Glutamatergic neuron (in vitro differentiated cells): ENCODE measurements at regions not wholly inside any gene's neighbourhood (a gene's known extent, or its start where the extent isn't known, plus 50 kb on each side); places are given as distances from the start of the nearest gene placed in this dataset.
"Not testable (repeated sequence)": the region's sequence is repeated elsewhere in the genome, so short reads cannot be mapped to it uniquely, and the experiment has no call there.

ENCODE experiments used
- DNase-seq: peaks from one replicate; pipeline ENCODE4 v3.0.0; 2022
- H3K27ac Mint-ChIP-seq: one replicate; pipeline ENCODE4 v1.8.0; 2020; ENCODE audit warnings: mild to moderate bottlenecking, mixed read lengths, inconsistent platforms; ENCODE audit not compliant: unreplicated experiment
- H3K27me3 Mint-ChIP-seq: one replicate; pipeline ENCODE4 v1.8.0; 2020; ENCODE audit warnings: mild to moderate bottlenecking, moderate library complexity, mixed read lengths, inconsistent platforms; ENCODE audit not compliant: unreplicated experiment
- H3K36me3 Mint-ChIP-seq: one replicate; pipeline ENCODE4 v1.8.0; 2020; ENCODE audit warnings: mild to moderate bottlenecking, mixed read lengths, inconsistent platforms; ENCODE audit not compliant: unreplicated experiment
- H3K4me1 Mint-ChIP-seq: one replicate; pipeline ENCODE4 v1.8.0; 2020; ENCODE audit warnings: mild to moderate bottlenecking, low read depth, mixed read lengths, inconsistent platforms; ENCODE audit not compliant: unreplicated experiment
- H3K4me3 Mint-ChIP-seq: one replicate; pipeline ENCODE4 v1.8.0; 2020; ENCODE audit warnings: mild to moderate bottlenecking, mixed read lengths, inconsistent platforms; ENCODE audit not compliant: unreplicated experiment
- H3K9me3 Mint-ChIP-seq: one replicate; pipeline ENCODE4 v1.8.0; 2020; ENCODE audit warnings: mild to moderate bottlenecking, moderate library complexity, mixed read lengths, inconsistent platforms; ENCODE audit not compliant: unreplicated experiment
- CTCF ChIP-seq: fragments of 200-600 bp; sonication (generic); IDR thresholded peaks from one replicate; pipeline ENCODE4 v1.5.0; 2021; ENCODE audit not compliant: partially characterized antibody, unreplicated experiment

GRCh38 chrX:4572691-4573090, 859.2 kb upstream of the PRKX start:
- no peak for DNase-seq
- Mint-ChIP-seq H3K27me3 (no peaks in the 10 kb centered on the region), H3K27ac (no peak overlapping the region), H3K4me1 (no peaks in the 10 kb centered on the region), H3K4me3 (no peak overlapping the region), H3K9me3 (peaks cover under 1% of the 10 kb centered on the region), H3K36me3 (no peaks in the 10 kb centered on the region)
- no peak for TF ChIP-seq CTCF

- Mint-ChIP-seq H3K27me3 (no peaks in the 10 kb centered on the region), H3K4me1 (no peaks in the 10 kb centered on the region), H3K9me3 (no peaks in the 10 kb centered on the region), H3K36me3 (no peaks in the 10 kb centered on the region), H3K27ac (no peak overlapping the region), H3K4me3 (no peak overlapping the region)
- DNase-seq = no peak
- no peak for TF ChIP-seq CTCF
Observed at GRCh38 chrX:4570151-4570550, 856.7 kb upstream of the PRKX start.

GRCh38 chrX:4560192-4560591, 846.7 kb upstream of the PRKX start:
- no peak for DNase-seq
- no peaks in the 10 kb centered on the region for H3K9me3 Mint-ChIP-seq

GRCh38 chrX:4550018-4550417, 836.6 kb upstream of the PRKX start:
- Mint-ChIP-seq H3K36me3 (no peaks in the 10 kb centered on the region), H3K27me3 (peaks cover under 1% of the 10 kb centered on the region), H3K4me3 (no peak overlapping the region), H3K27ac (no peak overlapping the region), H3K4me1 (no peaks in the 10 kb centered on the region), H3K9me3 (peaks cover 2% of the 10 kb centered on the region)
- TF ChIP-seq CTCF = no peak
- DNase-seq = no peak

More at GRCh38 chrX:4560192-4560591, 846.7 kb upstream of the PRKX start:
- Mint-ChIP-seq H3K36me3 (no peaks in the 10 kb centered on the region), H3K27me3 (no peaks in the 10 kb centered on the region), H3K27ac (no peak overlapping the region), H3K4me1 (no peaks in the 10 kb centered on the region), H3K4me3 (no peak overlapping the region)
- no peak for TF ChIP-seq CTCF

GRCh38 chrX:4547213-4547836, 833.9 kb upstream of the PRKX start:
- Mint-ChIP-seq H3K27ac (no peak overlapping the region), H3K4me3 (no peak overlapping the region), H3K9me3 (peaks cover 2% of the 10 kb centered on the region), H3K4me1 (no peaks in the 10 kb centered on the region), H3K36me3 (no peaks in the 10 kb centered on the region), H3K27me3 (peaks cover 1% of the 10 kb centered on the region)
- peak; percentile 87 for TF ChIP-seq CTCF
- DNase-seq = peak; percentile 60

- not testable (repeated sequence) for DNase-seq, H3K27me3 Mint-ChIP-seq, H3K27ac Mint-ChIP-seq, H3K9me3 Mint-ChIP-seq, H3K36me3 Mint-ChIP-seq, H3K4me3 Mint-ChIP-seq, H3K4me1 Mint-ChIP-seq
Observed at GRCh38 chrX:4546178-4546577, 832.7 kb upstream of the PRKX start.
